HG03439 (cell line): ENCODE measurements at regions not wholly inside any gene's neighbourhood (a gene's known extent, or its start where the extent isn't known, plus 50 kb on each side); places are given as distances from the start of the nearest gene placed in this dataset.

Experiments
- ATAC-seq: cut with Tn5 transposase; IDR thresholded peaks from one replicate; pipeline ENCODE4 v1.9.1; 2021; ENCODE audit warnings: mild to moderate bottlenecking, moderate library complexity; ENCODE audit not compliant: unreplicated experiment

GRCh38 chr3:28792604-28793003, 444.0 kb upstream of the AZI2 start:
- ATAC-seq = no peak

DNA sequence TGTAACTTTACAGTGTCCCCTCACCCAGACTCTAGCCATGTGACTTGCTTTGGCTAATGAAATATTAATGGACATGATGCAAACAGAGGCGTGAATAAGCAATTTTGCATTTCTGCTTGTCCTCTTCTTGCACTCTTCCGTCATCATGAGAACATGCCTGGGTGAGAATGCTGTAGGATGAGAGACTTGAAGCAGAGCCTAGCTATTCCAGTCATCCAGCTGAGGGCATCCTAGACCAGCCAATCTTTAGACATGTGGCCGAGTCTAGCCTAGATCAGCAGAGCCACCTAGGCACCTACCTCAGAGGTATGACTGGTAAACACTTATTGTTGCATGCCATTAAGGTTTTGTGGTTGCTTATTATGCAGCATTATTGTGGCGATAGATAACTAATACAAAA, 450.5 kb upstream of the AZI2 start:
- no peak for ATAC-seq

GRCh38 chr3:28800203-28800602, 451.6 kb upstream of the AZI2 start:
- no peak for ATAC-seq

GRCh38 chr3:28808068-28808467, 459.4 kb upstream of the AZI2 start:
- ATAC-seq = no peak

DNA sequence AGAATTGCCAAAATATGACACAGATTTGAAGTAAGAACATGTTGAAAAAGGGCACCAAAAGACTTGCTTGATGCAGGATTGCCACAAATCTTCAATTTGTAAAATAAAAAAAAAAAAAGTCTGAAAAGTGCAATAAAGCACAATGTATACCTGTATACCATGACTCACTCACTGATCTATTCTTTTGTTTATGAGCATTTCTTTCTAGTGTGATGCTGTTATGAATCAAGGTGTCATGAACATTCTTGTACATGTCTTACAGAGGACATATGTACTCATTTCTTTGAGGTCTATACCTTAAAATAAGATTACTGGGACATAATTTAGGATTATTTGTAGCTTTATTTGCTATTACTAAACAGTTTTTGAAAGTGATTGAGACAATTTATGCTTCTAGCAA, 464.9 kb upstream of the RBMS3 start:
- ATAC-seq = no peak

DNA sequence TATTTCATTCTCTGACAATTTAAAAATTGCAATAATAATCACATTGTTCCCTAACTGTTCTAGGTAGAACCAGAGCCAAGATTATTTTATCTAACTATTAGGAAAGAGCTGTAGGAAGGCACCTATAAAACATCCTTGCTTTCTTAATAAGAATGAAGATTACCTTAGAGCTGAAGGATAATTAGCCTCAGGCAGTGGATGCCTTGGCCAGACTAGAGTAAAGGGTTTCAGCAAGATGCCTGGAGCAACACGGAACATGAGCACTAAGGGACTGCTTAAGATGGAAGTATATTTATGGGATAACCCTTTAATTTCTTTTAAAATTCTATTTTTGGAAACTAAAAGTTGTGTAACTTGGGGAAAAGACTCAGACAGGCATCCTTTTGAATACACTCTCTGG, 456.6 kb upstream of the RBMS3 start:
- no peak for ATAC-seq

GRCh38 chr3:28826840-28827239, 454.0 kb upstream of the RBMS3 start:
- ATAC-seq = no peak

- no peak for ATAC-seq
Measured at GRCh38 chr3:28835249-28835648, 445.6 kb upstream of the RBMS3 start.

- ATAC-seq = no peak
Measured at GRCh38 chr3:28835751-28836150, 445.1 kb upstream of the RBMS3 start.

GRCh38 chr3:28836199-28836598, 444.7 kb upstream of the RBMS3 start:
- ATAC-seq = no peak

DNA sequence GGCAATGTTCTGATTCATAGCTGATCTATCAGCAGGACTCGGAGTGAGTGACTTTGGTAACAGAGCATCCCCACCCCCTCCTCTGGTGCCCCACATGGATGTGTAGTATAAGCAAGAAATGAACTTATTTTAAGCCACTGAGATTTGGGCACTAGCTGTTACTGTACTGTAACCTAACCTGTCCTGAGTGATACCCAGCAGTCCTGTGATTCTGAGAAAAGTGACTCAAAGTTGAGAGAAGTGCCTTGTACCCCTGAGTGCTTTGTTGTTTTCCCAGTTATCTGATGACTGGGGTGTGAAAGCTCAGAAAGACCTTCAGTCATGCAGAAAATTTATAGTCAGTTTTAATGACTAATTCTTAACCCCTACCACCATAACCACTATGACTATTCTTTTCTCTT, 439.9 kb upstream of the RBMS3 start:
- ATAC-seq = peak; percentile 92

GRCh38 chr3:28841441-28841840, 439.4 kb upstream of the RBMS3 start:
- ATAC-seq = peak; percentile 28

- ATAC-seq = no peak
Measured at GRCh38 chr3:28844298-28845005, 436.4 kb upstream of the RBMS3 start.

- no peak for ATAC-seq
Measured at GRCh38 chr3:28845006-28845324, 435.9 kb upstream of the RBMS3 start.

DNA sequence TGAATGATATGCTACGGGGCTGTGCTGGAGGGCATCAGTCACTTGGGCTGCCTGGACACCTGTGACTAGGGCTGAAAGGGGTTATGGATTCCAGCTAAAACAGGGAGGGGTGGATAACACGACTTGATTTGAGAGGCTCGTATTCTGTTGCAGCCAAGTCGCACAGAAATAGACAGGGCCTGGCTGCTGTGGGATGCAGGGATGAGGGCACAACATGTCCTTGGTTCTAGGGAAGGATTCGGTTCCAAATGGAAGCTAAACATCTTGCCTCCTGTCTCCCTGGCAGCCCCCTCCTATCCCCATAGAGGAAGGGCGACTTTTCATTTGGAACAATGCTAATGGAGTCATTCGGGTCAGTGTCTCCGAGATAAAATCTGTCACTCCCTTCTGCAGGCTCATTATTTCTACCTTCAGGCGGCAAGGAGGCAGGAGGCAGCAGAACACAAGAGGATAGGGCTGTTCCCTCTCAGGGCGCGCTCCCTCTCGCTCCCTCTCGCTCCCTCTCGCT, 433.8 kb upstream of the RBMS3 start:
- ATAC-seq = no peak

DNA sequence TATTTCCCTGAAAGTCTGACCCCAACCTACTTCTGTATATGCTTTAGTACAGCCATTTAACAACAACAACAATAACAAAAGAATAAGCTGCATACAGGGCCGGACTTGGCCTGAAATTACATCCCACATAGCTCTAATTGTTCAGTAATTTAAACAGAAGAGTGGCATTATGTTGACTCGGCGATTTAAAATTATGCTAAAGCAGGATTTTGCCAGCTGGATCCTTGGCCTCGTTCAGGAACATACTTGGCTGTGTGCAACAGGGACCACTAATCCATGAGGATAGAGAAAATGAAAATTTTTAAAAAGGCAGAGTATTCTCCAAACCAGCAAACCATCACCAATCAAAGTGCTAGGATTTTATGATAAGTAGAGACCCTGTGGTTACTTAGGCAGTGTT, 433.1 kb upstream of the RBMS3 start:
- no peak for ATAC-seq

GRCh38 chr3:28850186-28850585, 430.7 kb upstream of the RBMS3 start:
- no peak for ATAC-seq

GRCh38 chr3:28853830-28854229, 427.0 kb upstream of the RBMS3 start:
- ATAC-seq = no peak

GRCh38 chr3:28856796-28857195, 424.1 kb upstream of the RBMS3 start:
- ATAC-seq = no peak

GRCh38 chr3:28859897-28860296, 421.0 kb upstream of the RBMS3 start:
- ATAC-seq = no peak

GRCh38 chr3:28860307-28860706, 420.6 kb upstream of the RBMS3 start:
- no peak for ATAC-seq

DNA sequence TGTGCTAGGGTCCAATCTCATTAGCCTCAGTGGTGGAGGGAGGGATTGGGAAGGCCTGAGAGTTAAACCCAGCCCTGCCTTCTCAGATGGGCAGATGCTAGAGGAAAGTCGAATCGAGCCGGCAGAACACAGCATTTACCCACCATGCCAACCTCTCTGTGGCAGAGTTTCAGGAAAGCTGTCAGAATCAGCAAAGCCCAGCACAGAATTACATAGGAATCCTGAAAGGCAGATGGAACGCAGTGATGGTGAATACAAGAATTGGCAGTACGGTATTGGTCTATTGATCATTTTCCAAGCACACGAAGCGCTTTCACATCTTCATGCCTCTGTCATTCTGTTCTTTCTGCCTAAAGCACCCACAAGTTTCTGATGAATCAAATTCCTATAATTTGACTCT, 417.7 kb upstream of the RBMS3 start:
- ATAC-seq = no peak

DNA sequence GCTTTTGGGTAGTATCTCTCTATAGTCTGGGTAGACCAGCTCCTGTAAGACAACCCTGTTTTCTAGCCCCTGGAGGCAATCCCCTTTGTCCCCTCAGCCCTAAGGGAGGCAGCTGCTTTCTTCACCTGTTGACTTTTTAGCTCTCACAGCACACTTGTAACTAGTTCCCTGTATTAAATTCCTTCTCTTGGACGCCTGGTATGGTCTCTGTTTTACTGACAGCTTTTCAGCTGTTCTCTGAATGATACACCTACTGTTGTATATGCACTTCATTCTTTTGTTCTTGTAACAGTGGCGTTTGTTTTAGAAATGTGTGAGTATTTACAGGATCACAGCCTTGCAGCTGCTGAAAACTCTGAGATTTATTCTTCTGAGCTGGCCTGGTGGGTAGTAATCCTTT, 413.0 kb upstream of the RBMS3 start:
- ATAC-seq = no peak
